WTC11 (cell line): ENCODE measurements at regions not wholly inside any gene's neighbourhood (a gene's known extent, or its start where the extent isn't known, plus 50 kb on each side); places are given as distances from the start of the nearest gene placed in this dataset.

ENCODE experiments used
- AFF4 ChIP-seq: sonication (generic); formaldehyde crosslinking; IDR thresholded peaks from 2 replicates; pipeline ENCODE4 v1.8.1; 2023; ENCODE audit warnings: mild to moderate bottlenecking, missing genetic modification reagents, borderline replicate concordance
- CREB1 ChIP-seq: sonication (generic); formaldehyde crosslinking; IDR thresholded peaks from 2 replicates; pipeline ENCODE4 v1.8.0; 2023; ENCODE audit warnings: mild to moderate bottlenecking, missing genetic modification reagents
- ETV6 ChIP-seq: sonication (generic); formaldehyde crosslinking; IDR thresholded peaks from 2 replicates; pipeline ENCODE4 v1.8.1; 2022; ENCODE audit warnings: mild to moderate bottlenecking, missing genetic modification reagents
- HMGXB4 ChIP-seq: sonication (generic); formaldehyde crosslinking; IDR thresholded peaks from 2 replicates; pipeline ENCODE4 v1.8.1; 2023; ENCODE audit warnings: mild to moderate bottlenecking, moderate library complexity, missing genetic modification reagents
- PRDM15 ChIP-seq: sonication (generic); formaldehyde crosslinking; IDR thresholded peaks from 2 replicates; pipeline ENCODE4 v1.8.0; 2022; ENCODE audit warnings: missing genetic modification reagents
- SP1 ChIP-seq: sonication (generic); formaldehyde crosslinking; conservative IDR thresholded peaks from 2 replicates; pipeline ENCODE4 v1.8.1; 2022; ENCODE audit warnings: missing genetic modification reagents
- USF2 ChIP-seq: sonication (generic); formaldehyde crosslinking; IDR thresholded peaks from 2 replicates; pipeline ENCODE4 v1.8.1; 2023; ENCODE audit warnings: mild to moderate bottlenecking, missing genetic modification reagents, moderate library complexity
- ZBTB21 ChIP-seq: sonication (generic); formaldehyde crosslinking; IDR thresholded peaks from 2 replicates; pipeline ENCODE4 v1.8.1; 2023; ENCODE audit warnings: mild to moderate bottlenecking, missing genetic modification reagents, borderline replicate concordance
- ZMAT4 ChIP-seq: fragments of 250-450 bp; sonication (Bioruptor Pico); IDR thresholded peaks from 2 replicates; pipeline ENCODE4 v1.9.0; 2021; ENCODE audit warnings: mild to moderate bottlenecking
- ZNF121 ChIP-seq: sonication (generic); formaldehyde crosslinking; IDR thresholded peaks from 2 replicates; pipeline ENCODE4 v1.8.0; 2023; ENCODE audit warnings: missing genetic modification reagents
- ZNF232 ChIP-seq: sonication (generic); formaldehyde crosslinking; IDR thresholded peaks from 2 replicates; pipeline ENCODE4 v1.8.0; 2022; ENCODE audit warnings: mild to moderate bottlenecking, missing genetic modification reagents
- ZNF281 ChIP-seq: sonication (generic); formaldehyde crosslinking; IDR thresholded peaks from 2 replicates; pipeline ENCODE4 v1.8.0; 2023; ENCODE audit warnings: mild to moderate bottlenecking, missing genetic modification reagents
- ZNF532 ChIP-seq: fragments of 250-450 bp; sonication (Bioruptor Pico); IDR thresholded peaks from 2 replicates; pipeline ENCODE4 v1.9.0; 2021; ENCODE audit warnings: mild to moderate bottlenecking, borderline replicate concordance
- ZNF671 ChIP-seq: fragments of 250-450 bp; sonication (Bioruptor Pico); IDR thresholded peaks from 2 replicates; pipeline ENCODE4 v1.8.0; 2021; ENCODE audit warnings: mild to moderate bottlenecking

- TF ChIP-seq ZNF121: no peak
- no peak for TF ChIP-seq USF2 (CRISPR knock-in tag)
- TF ChIP-seq ETV6 (CRISPR knock-in tag): no peak
- no peak for TF ChIP-seq ZBTB21 (CRISPR knock-in tag)
- no peak for TF ChIP-seq ZMAT4
- no peak for TF ChIP-seq ZNF671
- TF ChIP-seq SP1 (CRISPR knock-in tag): no peak
- no peak for TF ChIP-seq PRDM15 (CRISPR knock-in tag)
- no peak for TF ChIP-seq ZNF281 (CRISPR knock-in tag)
- TF ChIP-seq AFF4 (CRISPR knock-in tag): no peak
- no peak for TF ChIP-seq CREB1 (CRISPR knock-in tag)
- no peak for TF ChIP-seq ZNF232
- TF ChIP-seq HMGXB4 (CRISPR knock-in tag): no peak
- TF ChIP-seq ZNF532 (CRISPR knock-in tag): no peak
Measured at GRCh38 chr10:62734781-62735463, 69.6 kb upstream of the ADO start (continued).
